ENCODE measurements at regions not wholly inside any gene's neighbourhood (a gene's known extent, or its start where the extent isn't known, plus 50 kb on each side); places are given as distances from the start of the nearest gene placed in this dataset.

GRCh38 chr6:3638662-3639061 lies 112.9 kb downstream of the PXDC1 start:
- Histone ChIP-seq H4K20me1 (replicated peaks; ENCODE audit: insufficient read depth) (no peaks in the 10 kb centered on the region), H3F3A (replicated peaks; ENCODE audit: low read depth) (no peaks in the 10 kb centered on the region), H3K9me2 (ENCODE audit: insufficient read depth) (0 out of 2 replicates have a peak, but pooled peaks cover 8% of the 10 kb centered on the region), H3K4me3 (no peak overlapping the region), H3K4me2 (no peak overlapping the region), H2AFZ (no peak overlapping the region), H3K79me2 (replicated peaks; ENCODE audit: insufficient read depth) (no peaks in the 10 kb centered on the region), H3K27me3 (ENCODE audit: insufficient read depth) (no peaks in the 10 kb centered on the region), H3K36me3 (ENCODE audit: insufficient read depth) (no peaks in the 10 kb centered on the region), H3K27ac (ENCODE audit: low read depth) (no peak overlapping the region), H3K4me1 (ENCODE audit: insufficient read depth) (no peaks in the 10 kb centered on the region)
- no peaks in the 10 kb centered on the region for H3K4me1 Mint-ChIP-seq
- DNase-seq (ENCODE audit: low spot score) (no peak), ATAC-seq (no peak)
- H3K4me3 Mint-ChIP-seq, result no peak overlapping the region
- H3K27ac Mint-ChIP-seq, result no peak overlapping the region
- no peaks in the 10 kb centered on the region; the same call in 2 of the 3 replicates for H3K9me3 Mint-ChIP-seq
- H3K36me3 Mint-ChIP-seq (ENCODE audit: low read depth), result no peaks in the 10 kb centered on the region
- TF ChIP-seq JUNB (IDR thresholded peaks at IDR 0.05; ENCODE audit: unreplicated experiment) (no peak), ZNF114 (CRISPR knock-in tag; IDR thresholded peaks at IDR 0.05) (no peak)
- H3K27me3 Mint-ChIP-seq (ENCODE audit: insufficient read depth, low read depth, poor library complexity), result no peaks in the 10 kb centered on the region

- Histone ChIP-seq H3K36me3 (ENCODE audit: insufficient read depth) (no peaks in the 10 kb centered on the region), H4K20me1 (replicated peaks; ENCODE audit: insufficient read depth) (no peaks in the 10 kb centered on the region), H3K4me2 (no peak overlapping the region), H3K79me2 (replicated peaks; ENCODE audit: insufficient read depth) (no peaks in the 10 kb centered on the region), H3K27ac (ENCODE audit: low read depth) (no peak overlapping the region), H3K4me1 (ENCODE audit: insufficient read depth) (no peaks in the 10 kb centered on the region), H3K4me3 (no peak overlapping the region), H3F3A (replicated peaks; ENCODE audit: low read depth) (no peaks in the 10 kb centered on the region), H3K27me3 (ENCODE audit: insufficient read depth) (no peaks in the 10 kb centered on the region), H2AFZ (no peak overlapping the region), H3K9me2 (ENCODE audit: insufficient read depth) (0 out of 2 replicates have a peak, but pooled peaks cover 3% of the 10 kb centered on the region)
- Mint-ChIP-seq H3K4me1 (no peaks in the 10 kb centered on the region), H3K36me3 (ENCODE audit: low read depth) (no peaks in the 10 kb centered on the region), H3K4me3 (no peak overlapping the region), H3K27me3 (ENCODE audit: insufficient read depth, low read depth, poor library complexity) (no peaks in the 10 kb centered on the region), H3K27ac (no peak overlapping the region), H3K9me3 (no peaks in the 10 kb centered on the region; the same call in 2 of the 3 replicates)
- ATAC-seq (no peak), DNase-seq (ENCODE audit: low spot score) (no peak)
- no peak for TF ChIP-seq CREB1 (CRISPR knock-in tag; IDR thresholded peaks at IDR 0.05; ENCODE audit: low read depth)
- TF ChIP-seq CTCF (conservative IDR thresholded peaks at IDR 0.05; ENCODE audit: low read depth in 2 of 2), result no peak
- TF ChIP-seq EZH2 (IDR thresholded peaks at IDR 0.05; ENCODE audit: low read depth, unreplicated experiment), result no peak
- no peak for TF ChIP-seq EZH2phosphoT487 (IDR thresholded peaks at IDR 0.05; ENCODE audit: unreplicated experiment)
- no peak for TF ChIP-seq JUNB (IDR thresholded peaks at IDR 0.05; ENCODE audit: unreplicated experiment)
Observed at GRCh38 chr6:3636060-3636459, 115.5 kb downstream of the PXDC1 start.

GRCh38 chr6:3635482-3635881 lies 116.0 kb downstream of the PXDC1 start:
- Mint-ChIP-seq H3K4me1 (no peaks in the 10 kb centered on the region), H3K27ac (no peak overlapping the region), H3K9me3 (no peaks in the 10 kb centered on the region; the same call in 2 of the 3 replicates), H3K4me3 (no peak overlapping the region), H3K27me3 (ENCODE audit: insufficient read depth, low read depth, poor library complexity) (no peaks in the 10 kb centered on the region), H3K36me3 (ENCODE audit: low read depth) (no peaks in the 10 kb centered on the region)
- no peaks in the 10 kb centered on the region for H3K79me2 ChIP-seq (replicated peaks; ENCODE audit: insufficient read depth)
- H3K4me2 ChIP-seq, result no peak overlapping the region
- ATAC-seq, result no peak
- no peaks in the 10 kb centered on the region for H3K36me3 ChIP-seq (ENCODE audit: insufficient read depth)
- H3K4me3 ChIP-seq, result no peak overlapping the region
- no peaks in the 10 kb centered on the region for H3K27me3 ChIP-seq (ENCODE audit: insufficient read depth)
- H3K4me1 ChIP-seq (ENCODE audit: insufficient read depth), result no peaks in the 10 kb centered on the region
- 0 out of 2 replicates have a peak, but pooled peaks cover 3% of the 10 kb centered on the region for H3K9me2 ChIP-seq (ENCODE audit: insufficient read depth)
- no peak overlapping the region for H2AFZ ChIP-seq
- no peaks in the 10 kb centered on the region for H3F3A ChIP-seq (replicated peaks; ENCODE audit: low read depth)
- no peak overlapping the region for H3K27ac ChIP-seq (ENCODE audit: low read depth)
- no peaks in the 10 kb centered on the region for H4K20me1 ChIP-seq (replicated peaks; ENCODE audit: insufficient read depth)
- no peak for DNase-seq (ENCODE audit: low spot score)
- TF ChIP-seq CREB1 (CRISPR knock-in tag; IDR thresholded peaks at IDR 0.05; ENCODE audit: low read depth), result no peak
- no peak for TF ChIP-seq EZH2 (IDR thresholded peaks at IDR 0.05; ENCODE audit: low read depth, unreplicated experiment)
- TF ChIP-seq ZNF331 (CRISPR knock-in tag; IDR thresholded peaks at IDR 0.05; ENCODE audit: low read depth), result no peak
- TF ChIP-seq EZH2phosphoT487 (IDR thresholded peaks at IDR 0.05; ENCODE audit: unreplicated experiment), result no peak
- no peak for TF ChIP-seq ZNF114 (CRISPR knock-in tag; IDR thresholded peaks at IDR 0.05)
- no peak for TF ChIP-seq REST (IDR thresholded peaks at IDR 0.05; ENCODE audit: unreplicated experiment)
- no peak for TF ChIP-seq STAT1 (IDR thresholded peaks at IDR 0.05; ENCODE audit: unreplicated experiment)
